Femur (tissue), 1 donor: ENCODE measurements at regions not wholly inside any gene's neighbourhood (a gene's known extent, or its start where the extent isn't known, plus 50 kb on each side); places are given as distances from the start of the nearest gene placed in this dataset.

Experiments used
- DNase-seq: peaks from one replicate; pipeline ENCODE4 v3.0.0-alpha.2; 2017

- DNase-seq = no peak
Measured at GRCh38 chr3:135490219-135490915, 475.2 kb upstream of the PPP2R3A start.

DNA sequence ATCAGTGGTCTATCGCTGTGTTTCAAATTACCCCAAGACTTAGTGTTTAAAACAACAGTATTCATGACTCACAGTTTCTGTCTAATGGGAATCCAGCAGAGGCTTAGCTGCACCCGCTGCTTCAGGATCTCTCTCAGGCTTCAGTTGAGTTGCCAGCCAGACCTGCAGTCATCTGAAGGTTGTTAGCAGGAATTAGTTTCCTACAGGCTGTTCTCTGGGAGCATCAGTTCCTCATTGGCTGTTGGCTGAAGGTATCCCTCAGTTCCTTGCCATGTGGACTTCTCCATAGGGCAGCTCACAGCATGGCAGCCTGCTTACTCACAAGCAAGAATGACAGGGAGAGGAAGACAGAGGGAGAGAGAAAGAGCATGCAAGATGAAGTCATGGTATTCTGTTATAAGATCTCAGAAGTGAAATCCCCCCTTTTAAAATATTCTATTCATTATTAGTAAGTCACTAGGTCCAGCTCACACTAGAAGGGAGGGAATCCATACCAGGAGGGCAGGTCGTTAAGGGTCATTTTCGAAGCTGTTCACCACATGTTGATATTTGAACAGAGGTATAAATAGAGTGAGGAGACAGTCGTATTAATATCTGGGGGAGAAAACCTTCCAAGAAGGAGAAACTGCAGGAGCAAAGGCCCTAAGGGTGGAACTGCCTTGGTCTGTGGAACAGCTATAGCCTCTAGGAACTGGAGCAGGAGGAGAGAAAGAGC, 473.9 kb upstream of the PPP2R3A start:
- DNase-seq = no peak

- DNase-seq = no peak
Measured at GRCh38 chr3:135495891-135496290, 469.6 kb upstream of the PPP2R3A start.

DNA sequence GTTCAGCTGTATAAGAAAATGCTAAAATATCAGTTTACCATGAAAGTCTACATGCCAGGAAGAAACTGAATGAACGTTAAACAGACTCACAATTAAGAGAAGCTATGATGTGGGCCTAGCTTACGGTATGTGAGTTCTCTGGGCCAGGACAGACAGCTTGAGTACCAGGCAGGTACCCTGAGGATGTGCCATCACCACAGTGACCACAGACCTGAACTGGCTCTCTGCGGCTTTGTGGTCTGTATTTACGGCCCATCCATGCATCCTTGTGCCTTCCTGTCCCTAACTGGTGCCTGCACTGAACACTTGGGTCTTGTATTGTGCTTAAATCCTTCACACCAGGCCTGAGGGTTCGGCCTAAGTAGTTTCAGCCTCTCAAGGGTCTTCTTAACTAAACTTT, 467.5 kb upstream of the PPP2R3A start:
- DNase-seq = no peak

DNA sequence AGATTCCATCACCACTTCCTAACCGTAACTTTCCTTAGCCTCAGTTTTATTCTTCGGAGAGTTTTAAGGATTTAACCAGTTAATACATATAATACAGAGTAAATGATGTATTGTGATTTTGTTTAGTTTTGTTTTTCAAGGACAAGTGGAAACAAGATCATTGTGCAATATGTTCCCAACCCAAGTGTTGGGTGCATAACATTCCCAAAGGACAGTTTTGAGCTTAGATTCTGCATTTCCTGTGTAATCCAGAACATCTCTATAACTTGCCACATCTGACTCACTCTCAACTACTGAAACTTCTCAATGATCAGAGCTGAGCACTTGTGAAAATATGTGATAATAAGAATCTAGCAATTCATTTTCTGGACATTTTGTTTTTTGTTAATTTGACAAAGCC, 466.1 kb upstream of the PPP2R3A start:
- no peak for DNase-seq

- DNase-seq = no peak
Measured at GRCh38 chr3:135500034-135500433, 465.5 kb upstream of the PPP2R3A start.

DNA sequence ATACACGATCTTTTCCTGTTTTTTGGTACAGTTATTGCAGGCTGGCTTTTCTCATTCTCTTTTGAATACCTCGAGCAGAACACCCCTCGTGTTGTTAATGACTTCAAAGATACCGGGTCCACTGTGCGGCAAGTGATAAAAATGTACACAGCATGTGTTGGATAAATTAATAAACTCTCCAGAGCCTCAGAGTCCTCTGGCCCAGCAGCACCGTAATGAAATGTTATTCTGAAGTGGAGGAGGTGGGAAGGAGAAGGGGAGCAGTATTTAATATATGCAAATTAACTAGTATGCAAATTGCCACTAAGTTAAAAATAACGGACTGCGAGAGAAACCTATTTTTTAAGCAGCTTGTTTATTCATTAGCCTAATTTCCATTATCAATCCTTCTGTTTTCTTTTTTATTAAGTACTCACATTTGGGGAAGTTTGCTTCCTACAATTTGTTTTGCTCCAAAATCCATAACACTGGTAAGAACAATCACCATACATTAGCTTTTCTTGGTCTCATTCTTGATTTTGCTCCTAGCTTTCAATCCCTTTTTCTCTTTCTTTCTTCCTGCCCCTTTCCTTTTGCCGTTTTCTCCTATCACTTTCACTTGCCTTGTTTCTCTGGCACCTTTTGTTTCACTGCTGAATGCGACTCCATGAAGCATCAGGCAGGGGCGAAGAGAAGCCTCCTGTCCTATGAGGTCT, 462.3 kb upstream of the PPP2R3A start:
- DNase-seq = no peak

DNA sequence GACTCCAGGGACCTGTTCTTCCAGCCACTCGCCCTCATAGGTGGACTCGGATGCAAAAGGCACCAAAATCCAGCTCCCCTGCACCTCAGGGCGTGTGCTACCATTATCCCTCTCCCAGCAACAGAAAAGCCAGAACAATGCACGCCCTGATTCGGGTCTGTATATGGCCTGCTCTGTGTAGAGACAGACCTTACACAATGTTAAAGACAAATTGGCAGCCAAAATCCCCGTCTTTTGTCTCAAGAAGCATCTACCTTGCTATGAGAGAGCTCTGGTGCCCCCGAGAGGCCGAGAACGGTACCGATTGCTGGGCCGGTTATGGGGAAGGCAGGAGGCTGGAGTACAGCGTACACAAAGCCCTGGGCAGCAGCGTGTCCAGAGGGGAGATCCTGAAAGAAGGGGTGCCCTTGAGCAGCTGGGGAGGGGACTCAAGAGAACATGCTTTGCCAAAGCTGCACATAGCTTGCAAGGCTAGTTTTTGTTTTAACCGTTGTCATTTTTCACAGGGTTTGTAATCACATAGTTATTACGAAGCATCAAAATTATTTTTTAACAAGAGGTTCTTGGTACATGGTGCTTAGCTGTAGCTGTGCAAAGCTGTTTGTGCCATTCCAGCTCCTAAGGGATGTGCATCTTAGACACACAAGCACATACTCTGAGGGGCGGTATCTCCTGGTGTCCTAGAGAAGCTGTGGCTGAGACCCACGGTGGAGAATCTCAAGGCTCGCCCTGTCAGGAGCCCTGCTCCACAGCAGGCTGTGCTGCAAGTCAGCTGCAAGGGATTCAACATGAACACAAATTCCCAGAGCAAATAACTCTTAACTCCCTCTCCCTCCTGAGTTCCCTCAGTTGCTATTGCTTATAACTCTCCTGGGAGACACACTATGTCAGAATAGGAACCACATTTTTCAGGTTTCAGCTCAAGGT, 461.5 kb upstream of the PPP2R3A start:
- peak; percentile 72 for DNase-seq

GRCh38 chr3:135513106-135514059, 452.1 kb upstream of the PPP2R3A start:
- no peak for DNase-seq

GRCh38 chr3:135514060-135514448, 451.5 kb upstream of the PPP2R3A start:
- no peak for DNase-seq

DNA sequence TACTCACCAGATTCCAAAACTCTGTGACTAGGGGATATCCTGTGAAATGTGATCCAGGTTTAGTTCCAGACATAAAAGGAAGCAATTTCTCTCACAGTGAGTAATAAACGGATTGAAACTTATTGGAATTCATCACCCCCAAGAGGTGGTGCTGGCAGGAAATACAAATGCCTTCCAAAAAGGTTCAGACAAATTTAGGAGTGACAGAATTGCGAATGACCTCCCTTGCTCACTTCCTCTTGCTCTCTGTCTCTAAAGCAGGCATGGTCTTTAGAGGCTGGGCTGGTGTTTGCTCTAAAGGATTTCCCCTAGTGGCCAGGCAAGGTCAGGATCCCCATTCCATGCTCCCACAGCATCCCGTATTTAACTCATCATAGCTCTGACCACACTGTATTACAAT, 449.4 kb upstream of the PPP2R3A start:
- no peak for DNase-seq

GRCh38 chr3:135528413-135529015, 437.0 kb upstream of the PPP2R3A start:
- no peak for DNase-seq

- DNase-seq = no peak
Measured at GRCh38 chr3:135532021-135532420, 433.5 kb upstream of the PPP2R3A start.

DNA sequence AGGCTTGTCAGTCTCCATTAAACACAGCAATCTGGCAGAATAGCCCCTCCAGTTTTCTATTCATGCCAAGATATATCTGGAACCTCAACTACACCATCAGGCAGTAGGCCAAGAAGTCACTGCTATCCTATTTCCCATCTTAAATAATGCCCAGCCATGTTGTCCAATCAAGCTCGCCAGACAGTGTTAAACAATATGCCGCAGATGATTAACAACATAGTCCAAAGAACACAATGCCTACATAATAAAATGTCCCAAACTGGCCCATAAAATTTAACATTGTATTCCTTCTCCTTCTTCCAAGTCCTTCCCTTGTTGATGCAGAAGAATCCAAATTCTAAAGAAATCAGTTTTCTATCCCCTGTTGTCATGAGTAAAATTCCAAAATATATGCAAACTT, 427.4 kb upstream of the PPP2R3A start:
- no peak for DNase-seq

GRCh38 chr3:135539351-135539750, 426.2 kb upstream of the PPP2R3A start:
- DNase-seq = no peak

DNA sequence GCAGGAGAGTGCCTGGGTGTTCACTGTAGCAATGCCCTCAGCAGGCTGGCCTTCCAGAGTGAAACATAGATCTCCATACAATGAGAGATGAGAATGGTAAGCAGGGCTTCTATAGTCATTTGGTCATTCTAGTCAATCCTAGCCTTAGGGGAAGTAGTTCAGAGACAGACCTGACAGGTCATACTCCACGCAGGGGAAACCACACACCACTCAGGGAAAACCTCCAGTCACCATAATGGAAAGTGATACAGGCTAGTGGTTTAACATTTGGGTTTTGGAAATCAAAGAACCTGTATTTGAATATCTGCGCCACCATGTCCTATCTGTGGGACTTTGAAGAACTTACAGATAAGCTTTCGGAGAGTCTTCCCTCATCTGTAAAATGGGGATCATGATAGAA, 425.7 kb upstream of the PPP2R3A start:
- DNase-seq = no peak

DNA sequence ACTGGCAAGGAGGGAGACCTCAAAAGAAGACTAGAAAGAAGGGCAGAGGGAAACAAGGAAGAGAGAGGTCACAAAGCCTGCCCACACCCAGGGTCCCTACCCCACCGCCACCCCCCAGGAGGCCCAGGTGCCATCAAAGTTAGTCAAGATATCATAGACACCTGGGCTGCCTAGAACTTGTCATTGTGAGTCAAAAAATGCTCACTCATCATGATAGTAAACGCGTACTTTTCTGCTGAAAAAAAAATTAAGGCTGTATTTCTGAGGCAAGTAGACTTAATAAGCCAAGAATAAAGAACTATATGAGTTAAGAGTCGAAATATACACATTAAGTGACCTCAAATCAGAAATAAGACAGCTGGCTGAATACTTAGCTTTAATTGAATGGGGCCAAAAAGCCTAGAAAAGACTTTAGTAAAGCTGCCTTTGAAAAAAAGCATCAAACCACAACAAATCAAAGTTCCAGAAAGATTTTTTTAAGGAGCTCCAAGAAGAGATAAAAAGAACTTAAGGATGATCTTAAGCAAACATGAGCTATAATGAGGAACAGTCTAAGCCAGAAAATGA, 415.5 kb upstream of the PPP2R3A start:
- DNase-seq = no peak

- DNase-seq = no peak
Measured at GRCh38 chr3:135556174-135556573, 409.4 kb upstream of the PPP2R3A start.

GRCh38 chr3:135558150-135558783, 407.3 kb upstream of the PPP2R3A start:
- DNase-seq = no peak

- no peak for DNase-seq
Measured at GRCh38 chr3:135558906-135559305, 406.6 kb upstream of the PPP2R3A start.
